ENCODE measurements at regions not wholly inside any gene's neighbourhood (a gene's known extent, or its start where the extent isn't known, plus 50 kb on each side); places are given as distances from the start of the nearest gene placed in this dataset.

- no peak overlapping the region for H3K27ac ChIP-seq (ENCODE audit: low read depth, low read length, poor library complexity, severe bottlenecking)
- H3K27me3 ChIP-seq (ENCODE audit: insufficient read depth, low read length): no peaks in the 10 kb centered on the region; the same call in 1 of the 2 replicates
- H3K79me2 ChIP-seq (ENCODE audit: insufficient read depth, low read length): no peaks in the 10 kb centered on the region
- no peaks in the 10 kb centered on the region for H3K4me1 ChIP-seq (ENCODE audit: insufficient read depth, low read length, severe bottlenecking)
- TF ChIP-seq EZH2 (IDR thresholded peaks at IDR 0.05; ENCODE audit: borderline replicate concordance, low read length): no peak
- TF ChIP-seq, protein P1, sequence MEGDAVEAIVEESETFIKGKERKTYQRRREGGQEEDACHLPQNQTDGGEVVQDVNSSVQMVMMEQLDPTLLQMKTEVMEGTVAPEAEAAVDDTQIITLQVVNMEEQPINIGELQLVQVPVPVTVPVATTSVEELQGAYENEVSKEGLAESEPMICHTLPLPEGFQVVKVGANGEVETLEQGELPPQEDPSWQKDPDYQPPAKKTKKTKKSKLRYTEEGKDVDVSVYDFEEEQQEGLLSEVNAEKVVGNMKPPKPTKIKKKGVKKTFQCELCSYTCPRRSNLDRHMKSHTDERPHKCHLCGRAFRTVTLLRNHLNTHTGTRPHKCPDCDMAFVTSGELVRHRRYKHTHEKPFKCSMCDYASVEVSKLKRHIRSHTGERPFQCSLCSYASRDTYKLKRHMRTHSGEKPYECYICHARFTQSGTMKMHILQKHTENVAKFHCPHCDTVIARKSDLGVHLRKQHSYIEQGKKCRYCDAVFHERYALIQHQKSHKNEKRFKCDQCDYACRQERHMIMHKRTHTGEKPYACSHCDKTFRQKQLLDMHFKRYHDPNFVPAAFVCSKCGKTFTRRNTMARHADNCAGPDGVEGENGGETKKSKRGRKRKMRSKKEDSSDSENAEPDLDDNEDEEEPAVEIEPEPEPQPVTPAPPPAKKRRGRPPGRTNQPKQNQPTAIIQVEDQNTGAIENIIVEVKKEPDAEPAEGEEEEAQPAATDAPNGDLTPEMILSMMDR (IDR thresholded peaks at IDR 0.05; ENCODE audit: low read length): no peak
- no peak overlapping the region for H3K4me2 ChIP-seq (ENCODE audit: low read length)
- no peaks in the 10 kb centered on the region for H3K9me2 ChIP-seq (ENCODE audit: low read depth, low read length)
- H3F3A ChIP-seq (ENCODE audit: insufficient read depth, low read length): no peaks in the 10 kb centered on the region
- H4K20me1 ChIP-seq (ENCODE audit: insufficient read depth, low read length): no peaks in the 10 kb centered on the region
- no peak overlapping the region for H3K4me3 ChIP-seq (ENCODE audit: low read depth, low read length, poor library complexity, severe bottlenecking)
- no peaks in the 10 kb centered on the region for H3K9me3 ChIP-seq (ENCODE audit: low read length)
- H3K36me3 ChIP-seq (ENCODE audit: insufficient read depth, low read length): no peaks in the 10 kb centered on the region
- no peak overlapping the region for H2AFZ ChIP-seq (ENCODE audit: low read length)
- H3K9ac ChIP-seq (ENCODE audit: low read length): no peak overlapping the region
These were observed 121.0 kb upstream of the VRK1 start for GRCh38 chr14:96676166-96676565.

GRCh38 chr14:96681829-96682228 lies 115.4 kb upstream of the VRK1 start:
- Histone ChIP-seq H3K36me3 (ENCODE audit: insufficient read depth, low read length) (no peaks in the 10 kb centered on the region), H3K9me3 (ENCODE audit: low read length) (no peaks in the 10 kb centered on the region), H3K9ac (ENCODE audit: low read length) (no peak overlapping the region), H3K4me2 (ENCODE audit: low read length) (no peak overlapping the region), H3K27ac (ENCODE audit: low read depth, low read length, poor library complexity, severe bottlenecking) (no peak overlapping the region), H3K4me1 (ENCODE audit: insufficient read depth, low read length, severe bottlenecking) (no peaks in the 10 kb centered on the region), H3K9me2 (ENCODE audit: low read depth, low read length) (no peaks in the 10 kb centered on the region), H4K20me1 (ENCODE audit: insufficient read depth, low read length) (no peaks in the 10 kb centered on the region), H3K4me3 (ENCODE audit: low read depth, low read length, poor library complexity, severe bottlenecking) (no peak overlapping the region), H3K27me3 (ENCODE audit: insufficient read depth, low read length) (no peaks in the 10 kb centered on the region; the same call in 1 of the 2 replicates), H2AFZ (ENCODE audit: low read length) (no peak overlapping the region), H3F3A (ENCODE audit: insufficient read depth, low read length) (no peaks in the 10 kb centered on the region), H3K79me2 (ENCODE audit: insufficient read depth, low read length) (no peaks in the 10 kb centered on the region)
- no peak for TF ChIP-seq EZH2 (IDR thresholded peaks at IDR 0.05; ENCODE audit: borderline replicate concordance, low read length)
- TF ChIP-seq, protein P1 (IDR thresholded peaks at IDR 0.05; ENCODE audit: low read length): no peak

DNA sequence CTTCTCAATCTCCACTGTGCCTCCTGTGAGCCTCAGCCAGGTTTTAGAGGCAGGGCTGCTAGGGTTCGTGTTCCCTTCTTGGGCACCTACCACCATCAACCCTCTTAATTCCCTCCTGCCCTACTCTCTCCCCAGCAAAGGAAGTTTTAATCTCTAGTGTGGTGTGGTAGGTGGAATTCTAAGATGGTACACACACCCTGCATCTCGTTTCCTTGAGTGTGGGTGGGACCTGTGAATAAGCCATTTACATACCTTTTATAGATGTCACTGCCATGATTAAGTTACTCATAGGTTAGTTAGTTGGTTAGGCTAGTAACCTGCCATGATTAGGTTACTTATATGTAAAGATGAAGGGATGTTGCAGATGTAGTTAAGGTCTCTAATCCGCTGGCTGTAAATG lies 114.8 kb upstream of the VRK1 start:
- no peak overlapping the region for H3K9ac ChIP-seq (ENCODE audit: low read length)
- H4K20me1 ChIP-seq (ENCODE audit: insufficient read depth, low read length): no peaks in the 10 kb centered on the region
- H3K9me3 ChIP-seq (ENCODE audit: low read length): no peaks in the 10 kb centered on the region
- H3K4me3 ChIP-seq (ENCODE audit: low read depth, low read length, poor library complexity, severe bottlenecking): no peak overlapping the region
- TF ChIP-seq EZH2 (IDR thresholded peaks at IDR 0.05; ENCODE audit: borderline replicate concordance, low read length): no peak
- TF ChIP-seq, protein P1 (IDR thresholded peaks at IDR 0.05; ENCODE audit: low read length): no peak
- H3K4me1 ChIP-seq (ENCODE audit: insufficient read depth, low read length, severe bottlenecking): no peaks in the 10 kb centered on the region
- no peaks in the 10 kb centered on the region for H3K36me3 ChIP-seq (ENCODE audit: insufficient read depth, low read length)
- no peaks in the 10 kb centered on the region for H3K9me2 ChIP-seq (ENCODE audit: low read depth, low read length)
- no peaks in the 10 kb centered on the region; the same call in 1 of the 2 replicates for H3K27me3 ChIP-seq (ENCODE audit: insufficient read depth, low read length)
- no peaks in the 10 kb centered on the region for H3F3A ChIP-seq (ENCODE audit: insufficient read depth, low read length)
- H2AFZ ChIP-seq (ENCODE audit: low read length): no peak overlapping the region
- H3K27ac ChIP-seq (ENCODE audit: low read depth, low read length, poor library complexity, severe bottlenecking): no peak overlapping the region
- no peak overlapping the region for H3K4me2 ChIP-seq (ENCODE audit: low read length)
- H3K79me2 ChIP-seq (ENCODE audit: insufficient read depth, low read length): no peaks in the 10 kb centered on the region
